ENCODE measurements at regions not wholly inside any gene's neighbourhood (a gene's known extent, or its start where the extent isn't known, plus 50 kb on each side); places are given as distances from the start of the nearest gene placed in this dataset.

GRCh38 chr2:16251511-16252225, 311.3 kb downstream of the MYCN start:
- no peak for DNase-seq

GRCh38 chr2:16250886-16251285, 310.5 kb downstream of the MYCN start:
- DNase-seq: no peak

DNA sequence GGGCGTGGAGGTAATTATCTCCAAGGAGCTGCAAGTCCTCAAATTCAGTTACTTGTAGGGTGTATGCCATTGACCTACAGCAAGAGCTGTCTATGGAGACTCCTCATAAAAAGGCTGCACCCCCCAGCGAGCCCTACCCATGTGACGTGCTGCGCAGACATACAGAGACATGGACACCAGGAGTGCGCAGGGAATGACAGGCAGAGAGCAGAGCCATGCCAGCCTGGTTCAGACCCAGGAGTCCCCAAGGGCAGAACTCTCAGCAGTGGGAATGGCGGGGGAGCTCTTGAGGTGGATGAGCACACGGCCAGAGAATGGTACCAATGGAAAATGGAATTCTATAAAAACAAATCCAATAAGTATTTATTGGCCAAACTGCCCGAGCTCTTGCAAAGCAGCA, 310.1 kb downstream of the MYCN start:
- DNase-seq: no peak

- DNase-seq: no peak
These were observed 309.7 kb downstream of the MYCN start for GRCh38 chr2:16250056-16250425.

GRCh38 chr2:16249246-16250055, 309.1 kb downstream of the MYCN start:
- DNase-seq: no peak

GRCh38 chr2:16248571-16249105, 308.3 kb downstream of the MYCN start:
- DNase-seq: no peak

- DNase-seq: no peak
These were observed 307.2 kb downstream of the MYCN start for GRCh38 chr2:16247326-16248122.

- DNase-seq: no peak
These were observed 306.6 kb downstream of the MYCN start for GRCh38 chr2:16246911-16247310.

DNA sequence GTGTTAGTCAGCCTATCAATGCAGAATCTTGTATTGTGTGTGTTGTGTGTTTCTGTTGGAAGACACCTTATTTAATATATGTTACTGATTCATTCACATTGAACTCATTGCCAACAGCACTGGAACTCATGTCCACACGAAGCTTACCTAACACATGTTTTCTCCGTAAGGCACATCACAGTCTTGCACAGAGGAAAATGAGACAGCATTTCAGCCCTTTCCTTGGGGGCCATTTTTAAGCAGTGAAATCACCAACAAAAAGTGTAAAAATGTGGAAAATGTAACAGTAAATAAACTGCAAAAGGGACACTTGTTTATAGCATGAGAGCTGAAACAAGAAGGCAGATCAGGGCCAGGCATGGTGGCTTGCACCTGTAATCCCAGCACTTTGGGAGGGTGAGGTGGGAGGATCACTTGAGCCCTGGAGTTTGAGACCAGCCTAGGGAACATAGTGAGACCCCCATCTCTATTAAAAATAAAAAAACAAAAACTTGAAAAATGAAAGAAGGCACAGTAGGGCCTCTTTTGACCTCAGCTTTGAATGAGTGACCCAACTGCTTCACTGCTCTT, 306.0 kb downstream of the MYCN start:
- DNase-seq: no peak

DNA sequence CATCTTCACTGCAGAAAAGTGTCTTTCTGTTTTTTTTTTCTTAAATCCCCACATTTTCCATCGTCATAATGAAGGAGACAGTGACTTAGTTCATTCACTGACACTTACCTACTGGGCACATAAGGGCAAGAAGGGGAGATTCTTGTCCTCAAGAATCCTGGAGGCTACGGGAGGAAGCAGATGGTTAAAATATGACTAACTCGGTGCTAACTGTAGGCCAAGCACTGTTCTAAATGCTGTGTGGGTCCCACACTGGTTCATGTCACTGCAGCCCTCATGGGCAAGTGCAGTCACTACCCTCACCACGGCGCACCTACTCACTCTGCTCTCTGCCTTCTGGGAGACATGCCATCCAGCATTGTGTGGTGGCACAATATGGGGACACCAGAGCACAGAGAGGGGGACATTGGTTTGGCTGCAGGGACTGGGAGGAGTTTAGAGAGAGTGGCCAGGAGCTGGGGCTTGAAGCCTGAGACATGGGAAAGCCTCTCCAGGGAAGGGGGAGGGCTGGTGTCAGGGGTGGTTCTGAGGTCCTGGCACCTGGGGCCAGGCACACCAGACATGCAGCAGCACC, 305.2 kb downstream of the MYCN start:
- DNase-seq: no peak

- DNase-seq: no peak
These were observed 304.6 kb downstream of the MYCN start for GRCh38 chr2:16244966-16245320.

- no peak for DNase-seq
These were observed 304.0 kb downstream of the MYCN start for GRCh38 chr2:16244153-16244965.

GRCh38 chr2:16243411-16243996, 303.2 kb downstream of the MYCN start:
- DNase-seq: no peak

- no peak for DNase-seq
These were observed 302.6 kb downstream of the MYCN start for GRCh38 chr2:16242906-16243305.

DNA sequence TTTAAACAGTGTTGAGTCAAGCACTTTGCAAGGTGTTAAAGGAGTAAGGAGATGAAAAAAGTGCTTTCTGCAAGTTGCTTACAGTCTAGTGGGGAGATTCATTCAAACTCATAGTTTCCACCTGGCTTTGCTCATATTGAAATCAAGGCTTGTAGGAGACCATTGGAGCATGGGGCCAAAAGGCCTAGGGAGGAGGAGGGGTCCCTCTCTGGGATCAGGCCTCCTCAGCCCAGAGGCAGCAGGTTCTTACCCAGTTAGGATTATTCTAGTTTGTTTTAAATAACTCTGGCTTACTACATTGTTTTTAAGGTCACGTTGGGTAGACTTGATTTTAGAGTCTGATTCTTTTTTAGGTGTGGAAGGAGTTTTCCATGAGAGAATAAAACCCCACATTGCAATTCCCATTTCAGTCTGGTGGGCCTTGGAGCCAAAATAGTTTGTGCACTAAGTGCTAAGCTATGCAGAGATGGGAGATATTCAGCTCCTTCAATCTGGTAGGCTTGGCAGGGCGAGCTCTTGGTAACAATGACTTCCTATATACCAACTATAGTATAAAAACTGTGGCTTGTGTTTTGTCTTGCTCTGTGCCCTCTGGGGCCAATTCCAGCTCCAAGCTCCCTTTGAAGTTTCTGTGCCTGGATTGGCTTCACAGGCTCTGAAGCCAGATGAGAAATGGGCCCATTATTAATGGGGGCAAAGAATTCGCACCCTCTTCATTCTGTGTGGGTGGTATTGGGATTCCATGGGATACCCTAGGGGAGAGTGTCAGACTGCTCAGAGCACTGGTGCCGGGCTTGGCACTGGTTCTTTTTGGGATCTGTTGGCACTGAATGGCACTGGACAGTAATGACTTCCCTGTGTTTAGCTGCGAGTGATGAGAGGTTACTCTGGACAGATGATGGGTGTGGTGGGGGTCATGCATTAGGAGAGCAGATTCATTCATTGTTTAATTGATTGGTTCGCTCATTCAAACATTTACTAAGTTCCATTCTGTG, 301.1 kb downstream of the MYCN start:
- DNase-seq: no peak

DNA sequence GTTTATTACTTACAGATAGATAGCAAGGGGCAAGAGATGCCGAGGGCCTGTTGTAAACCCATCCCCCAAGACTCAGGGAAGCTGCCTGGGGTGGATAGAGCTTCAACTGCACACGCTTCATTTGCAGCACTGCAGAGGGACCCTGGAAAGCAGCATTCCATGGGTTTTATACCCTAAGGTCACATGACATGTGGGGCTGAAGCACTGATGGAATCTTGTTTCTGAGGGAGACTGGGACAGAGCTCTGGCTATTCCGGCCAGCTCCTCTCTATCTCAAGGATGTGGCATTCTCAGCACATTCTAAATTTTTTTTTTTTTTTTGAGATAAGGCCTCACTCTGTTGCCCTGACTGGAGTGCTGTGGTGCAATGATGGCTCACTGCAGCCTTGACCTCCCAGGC, 300.1 kb downstream of the MYCN start:
- DNase-seq: no peak

- DNase-seq: no peak
These were observed 299.0 kb downstream of the MYCN start for GRCh38 chr2:16239296-16239850.

GRCh38 chr2:16238786-16239185, 298.4 kb downstream of the MYCN start:
- no peak for DNase-seq

DNA sequence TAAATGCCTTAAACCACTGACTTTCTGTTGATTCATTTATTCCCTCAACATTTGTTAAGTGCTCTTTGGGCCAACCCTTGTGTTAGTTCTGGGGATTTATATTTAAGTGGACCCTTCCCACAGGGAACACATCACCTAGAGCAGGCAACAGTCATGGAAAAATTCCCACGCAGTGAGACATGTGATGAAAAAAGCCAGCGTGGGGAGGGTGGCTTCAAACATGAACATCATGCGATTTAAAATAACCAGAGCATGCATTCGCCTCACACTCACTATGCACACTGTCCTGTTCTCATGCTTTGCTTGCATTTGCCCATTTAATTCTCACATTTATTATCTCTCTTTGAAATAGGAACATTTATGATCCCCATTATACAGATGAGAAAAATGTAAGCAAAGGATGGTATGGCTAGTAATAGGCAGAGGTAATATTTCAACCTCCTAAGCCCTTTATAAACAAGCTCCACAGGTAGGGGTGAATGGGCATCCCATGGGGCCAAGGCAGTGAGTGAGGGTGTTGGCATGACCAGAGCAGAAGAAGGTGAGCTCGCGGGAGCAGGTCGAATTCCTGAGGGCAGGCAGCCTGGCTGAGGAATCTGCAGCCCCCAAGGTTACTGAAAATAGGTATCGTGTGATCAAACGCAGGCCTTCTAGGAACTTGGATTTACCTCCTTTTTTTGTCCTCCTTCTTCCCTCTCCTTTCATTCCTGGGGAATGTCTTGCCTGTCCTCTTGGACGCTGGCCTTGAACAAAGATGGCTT, 297.8 kb downstream of the MYCN start:
- DNase-seq: no peak

Measured in retina (tissue), 1 donor.